CD4-positive, CD25-positive, alpha-beta regulatory T cell (primary cell): ENCODE measurements at regions not wholly inside any gene's neighbourhood (a gene's known extent, or its start where the extent isn't known, plus 50 kb on each side); places are given as distances from the start of the nearest gene placed in this dataset.
"Not testable (repeated sequence)": the region's sequence is repeated elsewhere in the genome, so short reads cannot be mapped to it uniquely, and the experiment has no call there.

ENCODE experiments used
- ATAC-seq, 2 donors: fragments of 150-1000 bp; cut with Tn5 transposase; one replicate each; pipeline ENCODE4 v1.10.0; 2021; ENCODE audit warnings: low read depth in 2 of 2, moderate number of reproducible peaks in 2 of 2, moderate library complexity in 1 of 2
- DNase-seq, 3 donors: peaks; one replicate each; pipeline versions ENCODE4 v3.0.0 to v3.0.0-alpha.2; 2012 to 2022; ENCODE audit warnings: mixed read lengths in 1 of 3
- H3K27ac ChIP-seq: one replicate; pipeline ENCODE4 v1.7.0; 2013; ENCODE audit warnings: mild to moderate bottlenecking, low read length; ENCODE audit not compliant: insufficient read depth, poor library complexity, severe bottlenecking
- H3K27me3 ChIP-seq: one replicate; pipeline ENCODE4 v1.7.0; 2013; ENCODE audit warnings: low read length; ENCODE audit not compliant: control insufficient read depth, insufficient read depth
- H3K36me3 ChIP-seq: one replicate; pipeline ENCODE4 v1.7.0; 2013; ENCODE audit warnings: mild to moderate bottlenecking, low read length, moderate library complexity; ENCODE audit not compliant: control insufficient read depth, insufficient read depth
- H3K4me1 ChIP-seq: 2 replicates; pipeline ENCODE4 v1.7.0; 2013; ENCODE audit warnings: mild to moderate bottlenecking, low read length; ENCODE audit not compliant: insufficient read depth, control insufficient read depth, poor library complexity, severe bottlenecking
- H3K4me3 ChIP-seq: one replicate; pipeline ENCODE4 v1.7.0; 2013; ENCODE audit warnings: low read depth, mild to moderate bottlenecking, low read length, moderate library complexity
- H3K9me3 ChIP-seq, 2 experiments: 1 replicate in 1 of 2; 2 replicates in 1 of 2; pipeline ENCODE4 v1.7.0; 2013; ENCODE audit warnings: low read length in 2 of 2, mild to moderate bottlenecking in 1 of 2, moderate library complexity in 1 of 2; ENCODE audit not compliant: control insufficient read depth in 2 of 2
- H3K27ac Mint-ChIP-seq, 3 donors: one replicate each; pipeline ENCODE4 v1.8.0; 2020 to 2022; ENCODE audit warnings: mild to moderate bottlenecking in 3 of 3, mixed read lengths in 3 of 3, moderate library complexity in 2 of 3
- H3K27me3 Mint-ChIP-seq: one replicate; pipeline ENCODE4 v1.8.0; 2022; ENCODE audit warnings: mild to moderate bottlenecking, mixed read lengths
- H3K36me3 Mint-ChIP-seq: one replicate; pipeline ENCODE4 v1.8.0; 2020; ENCODE audit warnings: mixed read lengths
- H3K4me1 Mint-ChIP-seq, 4 donors: one replicate each; pipeline ENCODE4 v1.8.0; 2020 to 2022; ENCODE audit warnings: mixed read lengths in 4 of 4, mild to moderate bottlenecking in 1 of 4
- H3K4me3 Mint-ChIP-seq, 4 donors: one replicate each; pipeline ENCODE4 v1.8.0; 2020 to 2022; ENCODE audit warnings: mild to moderate bottlenecking in 4 of 4, mixed read lengths in 4 of 4, moderate library complexity in 3 of 4
- H3K9me3 Mint-ChIP-seq, 7 donors: one replicate each; pipeline ENCODE4 v1.8.0; 2020 to 2022; ENCODE audit warnings: mixed read lengths in 7 of 7, mild to moderate bottlenecking in 3 of 7, moderate library complexity in 2 of 7

- H3K9me3 Mint-ChIP-seq, result peaks cover 3 to 12% (median 4%) of the 10 kb centered on the region in 7 donors
- no peaks in the 10 kb centered on the region for H3K27me3 ChIP-seq
Observed at GRCh38 chr3:104044002-104044401, 1322.7 kb upstream of the ALCAM start.

GRCh38 chr3:104066658-104067057, 1300.1 kb upstream of the ALCAM start:
- Mint-ChIP-seq H3K36me3 (no peaks in the 10 kb centered on the region), H3K27me3 (no peaks in the 10 kb centered on the region)

More at GRCh38 chr3:104044002-104044401, 1322.7 kb upstream of the ALCAM start:
- ATAC-seq (no peak), DNase-seq (no peak)
- Mint-ChIP-seq H3K36me3 (no peaks in the 10 kb centered on the region), H3K4me1 (peaks cover 0 to 3% (median 0%) of the 10 kb centered on the region in 4 donors), H3K27me3 (no peaks in the 10 kb centered on the region), H3K27ac (no peak overlapping the region), H3K4me3 (no peak overlapping the region)
- Histone ChIP-seq H3K9me3 (no peaks in the 10 kb centered on the region), H3K27ac (no peak overlapping the region), H3K4me1 (no peaks in the 10 kb centered on the region), H3K4me3 (no peak overlapping the region), H3K36me3 (no peaks in the 10 kb centered on the region)

GRCh38 chr3:104069114-104069513, 1297.6 kb upstream of the ALCAM start:
- Histone ChIP-seq H3K27ac (no peak overlapping the region), H3K4me3 (no peak overlapping the region), H3K9me3 (no peaks in the 10 kb centered on the region), H3K36me3 (no peaks in the 10 kb centered on the region), H3K27me3 (no peaks in the 10 kb centered on the region), H3K4me1 (no peaks in the 10 kb centered on the region)
- no peak overlapping the region for H3K27ac Mint-ChIP-seq
- no peak for DNase-seq
- no peak for ATAC-seq
- no peaks in the 10 kb centered on the region for H3K36me3 Mint-ChIP-seq
- H3K27me3 Mint-ChIP-seq, result no peaks in the 10 kb centered on the region
- no peaks in the 10 kb centered on the region for H3K4me1 Mint-ChIP-seq
- no peak overlapping the region for H3K4me3 Mint-ChIP-seq
- H3K9me3 Mint-ChIP-seq, result peaks cover 0 to 10% (median 0%) of the 10 kb centered on the region in 7 donors

More at GRCh38 chr3:104066658-104067057, 1300.1 kb upstream of the ALCAM start:
- no peaks in the 10 kb centered on the region for H3K27me3 ChIP-seq
- Mint-ChIP-seq H3K27ac (no peak overlapping the region), H3K9me3 (peaks cover 0 to 14% (median 0%) of the 10 kb centered on the region in 7 donors), H3K4me1 (no peaks in the 10 kb centered on the region), H3K4me3 (no peak overlapping the region)
- H3K4me1 ChIP-seq, result no peaks in the 10 kb centered on the region
- H3K9me3 ChIP-seq, result no peaks in the 10 kb centered on the region
- no peaks in the 10 kb centered on the region for H3K36me3 ChIP-seq
- no peak overlapping the region for H3K4me3 ChIP-seq
- ATAC-seq (no peak), DNase-seq (no peak)
- no peak overlapping the region for H3K27ac ChIP-seq

- ATAC-seq, result no peak
- Histone ChIP-seq H3K27ac (no peak overlapping the region), H3K9me3 (no peaks in the 10 kb centered on the region), H3K4me1 (no peaks in the 10 kb centered on the region), H3K4me3 (no peak overlapping the region), H3K36me3 (no peaks in the 10 kb centered on the region), H3K27me3 (no peaks in the 10 kb centered on the region)
- peaks cover 0 to 6% (median 0%) of the 10 kb centered on the region in 7 donors for H3K9me3 Mint-ChIP-seq
- no peaks in the 10 kb centered on the region for H3K4me1 Mint-ChIP-seq
- no peak overlapping the region for H3K27ac Mint-ChIP-seq
- no peaks in the 10 kb centered on the region for H3K27me3 Mint-ChIP-seq
- H3K4me3 Mint-ChIP-seq, result no peak overlapping the region
- H3K36me3 Mint-ChIP-seq, result no peaks in the 10 kb centered on the region
- DNase-seq, result no peak
Observed at GRCh38 chr3:104070906-104071305, 1295.8 kb upstream of the ALCAM start.

- Mint-ChIP-seq H3K9me3 (peaks cover 0 to 12% (median 0%) of the 10 kb centered on the region in 7 donors), H3K4me3 (no peak overlapping the region), H3K27ac (no peak overlapping the region), H3K27me3 (no peaks in the 10 kb centered on the region), H3K36me3 (no peaks in the 10 kb centered on the region), H3K4me1 (no peaks in the 10 kb centered on the region)
- no peaks in the 10 kb centered on the region for H3K36me3 ChIP-seq
- no peak overlapping the region for H3K4me3 ChIP-seq
- DNase-seq (no peak), ATAC-seq (no peak)
- no peak overlapping the region for H3K27ac ChIP-seq
- H3K27me3 ChIP-seq, result no peaks in the 10 kb centered on the region
- H3K9me3 ChIP-seq, result no peaks in the 10 kb centered on the region
- H3K4me1 ChIP-seq, result no peaks in the 10 kb centered on the region
Observed at GRCh38 chr3:104080088-104080626, 1286.6 kb upstream of the ALCAM start.

- no peaks in the 10 kb centered on the region for H3K27me3 ChIP-seq
- Mint-ChIP-seq H3K27me3 (no peaks in the 10 kb centered on the region), H3K9me3 (peaks cover 0 to 20% (median 7%) of the 10 kb centered on the region in 7 donors)
Observed at GRCh38 chr3:104088738-104089137, 1278.0 kb upstream of the ALCAM start.

GRCh38 chr3:104089987-104090386, 1276.7 kb upstream of the ALCAM start:
- H3K9me3 ChIP-seq, H3K36me3 ChIP-seq, H3K4me3 ChIP-seq, H3K4me3 Mint-ChIP-seq, H3K4me1 Mint-ChIP-seq, H3K27ac ChIP-seq, H3K27me3 Mint-ChIP-seq, H3K4me1 ChIP-seq, H3K36me3 Mint-ChIP-seq, H3K27me3 ChIP-seq, ATAC-seq, DNase-seq: not testable (repeated sequence)
- Mint-ChIP-seq H3K9me3 (peaks cover 0 to 14% (median 7%) of the 10 kb centered on the region in 7 donors), H3K27ac (peak overlapping the region in 1 of 3 donors; percentile 78)

More at GRCh38 chr3:104088738-104089137, 1278.0 kb upstream of the ALCAM start:
- Histone ChIP-seq H3K9me3 (peaks cover 0 to 3% of the 10 kb centered on the region in 2 experiments), H3K4me3 (no peak overlapping the region), H3K36me3 (no peaks in the 10 kb centered on the region), H3K4me1 (no peaks in the 10 kb centered on the region), H3K27ac (no peak overlapping the region)
- Mint-ChIP-seq H3K4me1 (no peaks in the 10 kb centered on the region), H3K4me3 (no peak overlapping the region), H3K27ac (no peak overlapping the region), H3K36me3 (no peaks in the 10 kb centered on the region)
- DNase-seq (no peak), ATAC-seq (no peak)

- no peaks in the 10 kb centered on the region for H3K4me1 Mint-ChIP-seq
- H3K4me3 Mint-ChIP-seq, result no peak overlapping the region
- ATAC-seq (no peak), DNase-seq (no peak)
- H3K27ac Mint-ChIP-seq, result no peak overlapping the region
- H3K9me3 ChIP-seq, result no peaks in the 10 kb centered on the region
- no peaks in the 10 kb centered on the region for H3K27me3 ChIP-seq
- H3K27ac ChIP-seq, result no peak overlapping the region
- H3K4me1 ChIP-seq, result no peaks in the 10 kb centered on the region
- H3K27me3 Mint-ChIP-seq, result no peaks in the 10 kb centered on the region
- H3K36me3 Mint-ChIP-seq, result no peaks in the 10 kb centered on the region
- H3K9me3 Mint-ChIP-seq, result peaks cover 0 to 6% (median 2%) of the 10 kb centered on the region in 7 donors
- H3K4me3 ChIP-seq, result no peak overlapping the region
- no peaks in the 10 kb centered on the region for H3K36me3 ChIP-seq
Observed at GRCh38 chr3:104101736-104102135, 1265.0 kb upstream of the ALCAM start.
